PC-3 (cell line): ENCODE measurements at regions not wholly inside any gene's neighbourhood (a gene's known extent, or its start where the extent isn't known, plus 50 kb on each side); places are given as distances from the start of the nearest gene placed in this dataset.

ENCODE experiments used
- CTCF ChIP-seq: fragments of 300-600 bp; sonication (generic); conservative IDR thresholded peaks from 2 replicates; pipeline ENCODE4 v1.5.1; 2017; ENCODE audit warnings: antibody characterized with exemption, low read depth, mild to moderate bottlenecking, low read length
- EZH2 ChIP-seq: fragments of 300-600 bp; sonication (generic); IDR thresholded peaks from one replicate; pipeline ENCODE4 v1.6.1; 2017; ENCODE audit warnings: antibody characterized with exemption, mild to moderate bottlenecking, low read length; ENCODE audit not compliant: unreplicated experiment
- EZH2phosphoT487 ChIP-seq: fragments of 300-600 bp; sonication (generic); IDR thresholded peaks from 2 replicates; pipeline ENCODE4 v1.6.1; 2018; ENCODE audit warnings: mild to moderate bottlenecking, antibody characterized with exemption, low read length, borderline replicate concordance

- TF ChIP-seq CTCF (no peak), EZH2 (no peak), EZH2phosphoT487 (no peak)
Measured at GRCh38 chr12:60263161-60263560, 667.3 kb downstream of the SLC16A7 start.
